Transverse colon (tissue), 4 donors: ENCODE measurements at regions not wholly inside any gene's neighbourhood (a gene's known extent, or its start where the extent isn't known, plus 50 kb on each side); places are given as distances from the start of the nearest gene placed in this dataset.

Source experiments
- CTCF ChIP-seq, 5 experiments: fragments of 200-600 bp in 3 of 5; fragments of 450-650 bp in 2 of 5; sonication (generic) in 3 of 5; IDR thresholded peaks; 1 replicate in 2 of 5; 2 replicates in 3 of 5; pipeline ENCODE4 v1.5.1; 2016 to 2017; ENCODE audit warnings: antibody characterized with exemption in 5 of 5, inconsistent platforms in 3 of 5, mild to moderate bottlenecking in 2 of 5, moderate library complexity in 1 of 5
- POLR2A ChIP-seq: fragments of 450-650 bp; IDR thresholded peaks from one replicate; pipeline ENCODE4 v1.6.1; 2016; ENCODE audit warnings: antibody characterized with exemption, mild to moderate bottlenecking, moderate library complexity
- POLR2AphosphoS5 ChIP-seq, 3 donors: sonication (generic); formaldehyde crosslinking; IDR thresholded peaks; one replicate each; pipeline ENCODE4 v1.6.1; 2016; ENCODE audit warnings: antibody characterized with exemption in 3 of 3

GRCh38 chr4:148653681-148654080 lies 211.5 kb upstream of the NR3C2 start:
- TF ChIP-seq POLR2A = no peak
- TF ChIP-seq CTCF (IDR thresholded peaks at IDR 0.05) = no peak
- no peak for TF ChIP-seq POLR2AphosphoS5 (IDR thresholded peaks at IDR 0.05)
